PC-3 (cell line): ENCODE measurements at regions not wholly inside any gene's neighbourhood (a gene's known extent, or its start where the extent isn't known, plus 50 kb on each side); places are given as distances from the start of the nearest gene placed in this dataset.

Experiments used
- ATAC-seq: fragments of 200-7000 bp; cut with Tn5 transposase; 2 replicates; pipeline ENCODE4 v1.9.1; 2020; ENCODE audit warnings: mild to moderate bottlenecking, moderate library complexity
- BruUV-seq: library from RNA; stranded (reverse); fragments of 400-500 nt; replicated peaks from 2 replicates; lab custom pipeline; 2021; lab: Mats Ljungman, UMichigan
- CTCF ChIA-PET: fragments of 300-600 bp; sonication (Branson Sonifier 250); formaldehyde crosslinking; loops from one replicate; lab custom pipeline; 2022; ENCODE audit warnings: antibody characterized with exemption; lab: Charles Lee
- POLR2A ChIA-PET: fragments of 300-600 bp; sonication (Branson Sonifier 250); formaldehyde crosslinking; loops from one replicate; lab custom pipeline; 2022; ENCODE audit warnings: antibody characterized with exemption; ENCODE audit not compliant: unreplicated experiment; lab: Charles Lee
- DNase-seq: peaks from one replicate; pipeline ENCODE4 v3.0.0-alpha.2; 2015
- H2AFZ ChIP-seq: fragments of 300-600 bp; sonication (generic); 2 replicates; pipeline ENCODE4 v1.6.0; 2016; ENCODE audit warnings: antibody characterized with exemption, low read length
- H3F3A ChIP-seq: fragments of 300-600 bp; sonication (generic); one replicate; pipeline ENCODE4 v1.6.0; 2017; ENCODE audit warnings: antibody characterized with exemption, low read length, control low read depth, mild to moderate bottlenecking; ENCODE audit not compliant: unreplicated experiment
- H3K27ac ChIP-seq: fragments of 300-600 bp; sonication (generic); 2 replicates; pipeline ENCODE4 v1.5.1; 2016; ENCODE audit warnings: mild to moderate bottlenecking, low read length
- H3K27me3 ChIP-seq: fragments of 300-600 bp; sonication (generic); 2 replicates; pipeline ENCODE4 v1.6.1; 2016; ENCODE audit warnings: low read length, mixed read lengths
- H3K36me3 ChIP-seq: fragments of 300-600 bp; sonication (generic); 2 replicates; pipeline ENCODE4 v1.6.1; 2016; ENCODE audit warnings: low read depth, mixed run types, low read length, mixed read lengths
- H3K4me1 ChIP-seq: fragments of 300-600 bp; sonication (generic); 2 replicates; pipeline ENCODE4 v1.5.1; 2016; ENCODE audit warnings: low read length; ENCODE audit not compliant: insufficient read depth
- H3K4me2 ChIP-seq: fragments of 300-600 bp; sonication (generic); 2 replicates; pipeline ENCODE4 v1.6.0; 2016; ENCODE audit warnings: low read length
- H3K4me3 ChIP-seq: fragments of 300-600 bp; sonication (generic); 2 replicates; pipeline ENCODE4 v1.5.1; 2016; ENCODE audit warnings: mild to moderate bottlenecking, low read length, mixed read lengths
- H3K79me2 ChIP-seq: fragments of 300-600 bp; sonication (generic); 2 replicates; pipeline ENCODE4 v1.6.1; 2017; ENCODE audit warnings: low read length, mixed read lengths
- H3K9ac ChIP-seq: fragments of 300-600 bp; sonication (generic); 2 replicates; pipeline ENCODE4 v1.6.0; 2016; ENCODE audit warnings: mild to moderate bottlenecking, low read length
- H3K9me2 ChIP-seq: fragments of 300-600 bp; sonication (generic); replicated peaks from 2 replicates; pipeline ENCODE4 v1.6.1; 2016; ENCODE audit warnings: mixed run types, low read length, mixed read lengths
- H3K9me3 ChIP-seq: fragments of 300-600 bp; sonication (generic); 2 replicates; pipeline ENCODE4 v1.6.1; 2016; ENCODE audit warnings: low read length, mixed read lengths
- H4K20me1 ChIP-seq: fragments of 300-600 bp; sonication (generic); 2 replicates; pipeline ENCODE4 v1.6.1; 2016; ENCODE audit warnings: low read length, mixed read lengths
- EZH2 ChIP-seq: fragments of 300-600 bp; sonication (generic); IDR thresholded peaks from one replicate; pipeline ENCODE4 v1.6.1; 2017; ENCODE audit warnings: antibody characterized with exemption, mild to moderate bottlenecking, low read length; ENCODE audit not compliant: unreplicated experiment
- EZH2phosphoT487 ChIP-seq: fragments of 300-600 bp; sonication (generic); IDR thresholded peaks from 2 replicates; pipeline ENCODE4 v1.6.1; 2018; ENCODE audit warnings: mild to moderate bottlenecking, antibody characterized with exemption, low read length, borderline replicate concordance
- intact Hi-C: fragments of 100-400 bp; cut with micrococcal nuclease; formaldehyde crosslinking; loops from 2 replicates; pipeline ENCODE4 v1.9.0; 2023
- TF ChIP-seq, protein P1 (sequence below): fragments of 300-600 bp; sonication (generic); conservative IDR thresholded peaks from 2 replicates; pipeline ENCODE4 v1.5.1; 2017; ENCODE audit warnings: antibody characterized with exemption, low read depth, mild to moderate bottlenecking, low read length

DNA sequence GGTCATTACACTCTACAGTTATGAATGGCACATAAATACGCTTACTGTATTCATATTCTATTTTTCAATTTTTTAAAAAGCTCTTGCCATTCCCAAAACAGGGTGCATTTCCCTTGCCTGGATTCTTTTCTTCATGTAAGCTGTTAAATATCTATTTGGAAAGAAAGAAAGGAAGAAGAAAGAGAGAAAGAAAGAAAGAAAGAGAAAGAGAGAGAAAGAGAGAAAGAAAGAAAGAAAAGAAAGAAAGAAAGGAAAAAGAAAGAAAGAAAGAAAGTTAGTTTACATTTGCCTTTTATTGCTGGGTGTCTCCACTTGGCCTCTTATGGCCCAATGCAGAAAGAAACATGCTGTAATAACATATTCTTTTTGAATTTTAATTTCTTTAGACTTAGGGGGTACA, 165.9 kb upstream of the ATXN1 start:
- Histone ChIP-seq H3K9me2 (no peaks in the 10 kb centered on the region), H3K27me3 (no peaks in the 10 kb centered on the region), H3K4me1 (no peaks in the 10 kb centered on the region), H3K36me3 (no peaks in the 10 kb centered on the region), H2AFZ (no peak overlapping the region), H3K79me2 (no peaks in the 10 kb centered on the region), H3K4me2 (no peak overlapping the region), H3K4me3 (no peak overlapping the region), H3K27ac (no peak overlapping the region), H3K9me3 (no peaks in the 10 kb centered on the region), H4K20me1 (no peaks in the 10 kb centered on the region), H3K9ac (no peak overlapping the region), H3F3A (no peaks in the 10 kb centered on the region)
- TF ChIP-seq EZH2phosphoT487 = no peak
- TF ChIP-seq EZH2 = no peak
- TF ChIP-seq, protein P1, sequence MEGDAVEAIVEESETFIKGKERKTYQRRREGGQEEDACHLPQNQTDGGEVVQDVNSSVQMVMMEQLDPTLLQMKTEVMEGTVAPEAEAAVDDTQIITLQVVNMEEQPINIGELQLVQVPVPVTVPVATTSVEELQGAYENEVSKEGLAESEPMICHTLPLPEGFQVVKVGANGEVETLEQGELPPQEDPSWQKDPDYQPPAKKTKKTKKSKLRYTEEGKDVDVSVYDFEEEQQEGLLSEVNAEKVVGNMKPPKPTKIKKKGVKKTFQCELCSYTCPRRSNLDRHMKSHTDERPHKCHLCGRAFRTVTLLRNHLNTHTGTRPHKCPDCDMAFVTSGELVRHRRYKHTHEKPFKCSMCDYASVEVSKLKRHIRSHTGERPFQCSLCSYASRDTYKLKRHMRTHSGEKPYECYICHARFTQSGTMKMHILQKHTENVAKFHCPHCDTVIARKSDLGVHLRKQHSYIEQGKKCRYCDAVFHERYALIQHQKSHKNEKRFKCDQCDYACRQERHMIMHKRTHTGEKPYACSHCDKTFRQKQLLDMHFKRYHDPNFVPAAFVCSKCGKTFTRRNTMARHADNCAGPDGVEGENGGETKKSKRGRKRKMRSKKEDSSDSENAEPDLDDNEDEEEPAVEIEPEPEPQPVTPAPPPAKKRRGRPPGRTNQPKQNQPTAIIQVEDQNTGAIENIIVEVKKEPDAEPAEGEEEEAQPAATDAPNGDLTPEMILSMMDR = no peak
- BruUV-seq = no TSS peak
- intact Hi-C loops = no loop called here
- ChIA-PET POLR2A (no interaction called here), CTCF (no interaction called here)
- no peak for DNase-seq
- no peak for ATAC-seq

DNA sequence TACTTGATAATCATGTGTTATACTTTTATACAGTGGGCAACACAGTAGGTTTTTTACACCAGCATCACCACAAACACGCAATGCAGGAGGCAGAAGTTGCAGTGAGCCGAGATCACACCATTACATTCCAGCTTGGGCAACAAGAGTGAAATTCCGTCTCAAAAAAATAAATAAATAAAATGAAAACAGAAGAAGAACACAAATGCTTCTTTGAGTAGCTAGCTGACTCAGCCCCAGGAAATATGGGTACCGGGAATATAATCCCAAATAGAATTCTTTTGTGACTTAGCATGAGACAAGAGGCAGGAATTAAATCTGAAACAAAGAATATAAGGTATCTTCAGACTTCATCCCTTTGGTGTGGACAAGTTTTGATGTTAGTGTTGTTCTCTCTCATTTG, 164.2 kb upstream of the ATXN1 start:
- Histone ChIP-seq H3K27me3 (no peaks in the 10 kb centered on the region), H4K20me1 (no peaks in the 10 kb centered on the region), H2AFZ (no peak overlapping the region), H3K4me1 (no peaks in the 10 kb centered on the region), H3K9ac (no peak overlapping the region), H3K4me2 (no peak overlapping the region), H3K79me2 (no peaks in the 10 kb centered on the region), H3K36me3 (no peaks in the 10 kb centered on the region), H3K4me3 (no peak overlapping the region), H3F3A (no peaks in the 10 kb centered on the region), H3K9me3 (no peaks in the 10 kb centered on the region), H3K9me2 (no peaks in the 10 kb centered on the region), H3K27ac (no peak overlapping the region)
- ATAC-seq = no peak
- no TSS peak for BruUV-seq
- POLR2A ChIA-PET = no interaction called here
- no peak for DNase-seq
- intact Hi-C loops = no loop called here
- TF ChIP-seq EZH2 (no peak), EZH2phosphoT487 (no peak)
- TF ChIP-seq, protein P1 = no peak
- CTCF ChIA-PET = no interaction called here

DNA sequence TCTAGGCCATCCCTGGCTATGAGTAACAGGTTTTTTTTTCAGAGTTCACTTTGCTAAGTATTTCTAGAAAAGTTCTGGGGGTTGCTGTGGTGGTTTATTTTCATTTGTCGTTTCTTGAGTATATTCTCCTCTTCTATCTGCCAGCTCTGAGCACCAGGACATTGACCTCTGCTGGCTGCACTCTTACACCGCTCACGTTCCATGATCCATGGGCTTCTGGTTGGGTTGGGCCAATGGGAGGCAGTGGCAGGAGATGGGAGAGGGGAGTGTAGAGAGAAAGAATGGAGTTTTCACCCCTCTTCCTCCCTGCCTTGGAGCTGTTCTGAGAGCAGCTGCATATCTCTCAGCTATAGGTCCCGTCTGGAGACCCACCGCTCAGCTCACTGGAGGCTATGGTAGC, 161.0 kb upstream of the ATXN1 start:
- H4K20me1 ChIP-seq = no peaks in the 10 kb centered on the region
- ATAC-seq = no peak
- CTCF ChIA-PET = no interaction called here

More for the DNA sequence above, 161.0 kb upstream of the ATXN1 start:
- Histone ChIP-seq H3K9ac (no peak overlapping the region), H3K4me1 (no peaks in the 10 kb centered on the region), H3K36me3 (no peaks in the 10 kb centered on the region), H3K4me2 (no peak overlapping the region), H3K27ac (no peak overlapping the region), H2AFZ (no peak overlapping the region), H3K4me3 (no peak overlapping the region), H3K9me2 (no peaks in the 10 kb centered on the region), H3K9me3 (no peaks in the 10 kb centered on the region), H3F3A (no peaks in the 10 kb centered on the region), H3K79me2 (no peaks in the 10 kb centered on the region), H3K27me3 (no peaks in the 10 kb centered on the region)
- DNase-seq = no peak
- POLR2A ChIA-PET = no interaction called here
- intact Hi-C loops = no loop called here
- no TSS peak for BruUV-seq
- TF ChIP-seq, protein P1 = no peak
- TF ChIP-seq EZH2phosphoT487 = no peak
- no peak for TF ChIP-seq EZH2
